Activated T-helper 1 cell treated with anti-CD3 and anti-CD28 coated beads, Interleukin-2, amount 50 U/mL, for 16 hours (primary cell): ENCODE measurements at regions not wholly inside any gene's neighbourhood (a gene's known extent, or its start where the extent isn't known, plus 50 kb on each side); places are given as distances from the start of the nearest gene placed in this dataset.
"Not testable (repeated sequence)": the region's sequence is repeated elsewhere in the genome, so short reads cannot be mapped to it uniquely, and the experiment has no call there.

Experiments
- DNase-seq, 2 donors: peaks; one replicate each; pipeline ENCODE4 v3.0.0-alpha.2; 2020; ENCODE audit warnings: low read depth in 1 of 2, low spot score in 1 of 2

DNA sequence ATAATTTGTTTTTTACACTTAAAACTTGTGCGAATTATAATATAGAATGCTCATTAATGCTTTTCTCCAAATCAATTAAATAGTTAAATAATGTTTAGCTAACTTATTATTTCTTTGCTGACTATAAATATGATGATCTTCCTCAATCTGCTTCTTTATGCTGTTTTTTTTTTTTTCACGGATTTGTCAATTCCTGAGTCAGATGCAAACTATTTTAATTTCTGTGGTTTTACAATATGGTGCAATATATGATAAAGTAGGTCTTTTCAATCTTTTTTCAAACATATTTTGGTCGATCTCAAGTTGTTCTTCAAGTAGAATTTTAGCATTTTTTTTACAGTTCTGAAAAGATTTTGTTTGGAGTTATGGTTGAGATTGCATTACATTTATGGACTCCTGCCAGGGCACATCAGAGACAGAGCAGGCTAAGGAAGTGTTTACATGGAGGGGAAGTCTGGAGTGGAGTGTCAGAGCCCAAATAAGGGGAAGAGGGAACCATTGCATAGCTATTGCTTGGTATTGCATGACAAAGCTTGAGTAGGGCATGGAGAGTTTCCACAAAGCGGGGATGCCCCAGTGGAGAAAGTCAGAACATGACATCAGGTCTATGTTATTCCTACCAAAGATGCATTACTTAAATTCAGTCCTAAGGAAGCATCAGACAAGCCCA lies 204.4 kb downstream of the OTUD1 start:
- DNase-seq, result no peak

DNA sequence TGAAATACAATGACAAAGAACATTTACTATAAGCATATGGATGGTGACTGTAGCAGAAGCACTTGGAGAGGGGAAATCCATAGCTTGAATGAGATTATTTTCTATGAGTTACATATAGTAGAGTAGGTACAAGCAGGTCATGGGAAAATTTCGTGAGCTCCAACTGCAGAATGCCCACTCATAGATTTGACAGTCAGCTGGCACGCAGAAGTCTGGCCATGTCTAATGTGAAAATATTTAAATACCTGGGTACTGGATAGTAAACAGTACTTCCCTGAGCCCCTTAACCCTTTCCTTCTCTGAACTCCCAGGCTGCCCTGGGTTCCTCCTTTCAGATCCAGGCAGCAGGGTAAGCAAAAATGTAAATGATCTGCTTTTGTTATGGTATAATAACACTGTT lies 209.7 kb downstream of the OTUD1 start:
- DNase-seq, result no peak

DNA sequence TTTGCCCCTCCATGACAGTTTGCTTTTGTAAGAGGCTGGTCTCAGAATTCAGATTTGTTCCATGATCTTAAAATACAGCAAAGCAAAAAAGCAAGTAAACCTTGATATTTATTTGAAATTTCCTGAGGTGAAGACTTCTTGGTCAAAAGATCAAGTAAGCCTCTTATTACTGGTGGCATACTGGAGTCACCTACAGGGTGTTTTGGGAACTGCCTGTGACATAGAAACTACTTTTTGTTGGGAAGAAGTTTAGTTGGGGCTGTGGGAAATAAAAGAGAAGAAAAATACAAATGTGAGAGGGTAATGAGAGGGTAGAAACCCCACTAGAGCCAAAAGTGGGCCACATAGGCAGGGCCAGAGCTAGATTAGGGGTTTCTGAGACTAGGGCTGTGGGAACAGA lies 217.9 kb downstream of the OTUD1 start:
- DNase-seq, result no peak

DNA sequence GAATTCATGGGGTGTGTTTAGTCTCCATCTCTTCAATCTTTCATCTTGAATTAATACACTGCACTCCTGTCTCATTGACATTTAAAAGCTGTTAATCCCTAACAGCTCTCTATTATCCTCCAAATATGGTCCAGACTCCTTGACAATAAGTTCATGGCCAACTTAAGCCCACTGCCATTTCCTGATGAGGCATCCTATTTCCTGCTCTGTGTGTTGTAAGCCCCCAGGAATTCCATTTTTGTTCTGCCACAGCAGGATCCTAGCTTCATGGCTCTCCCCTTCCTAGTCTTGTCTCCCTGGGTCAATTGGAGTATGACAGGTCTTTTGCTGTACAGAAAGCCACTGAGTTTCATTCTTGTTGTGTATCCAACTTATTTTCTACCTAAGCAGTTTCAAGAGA lies 218.8 kb downstream of the OTUD1 start:
- DNase-seq, result no peak

DNA sequence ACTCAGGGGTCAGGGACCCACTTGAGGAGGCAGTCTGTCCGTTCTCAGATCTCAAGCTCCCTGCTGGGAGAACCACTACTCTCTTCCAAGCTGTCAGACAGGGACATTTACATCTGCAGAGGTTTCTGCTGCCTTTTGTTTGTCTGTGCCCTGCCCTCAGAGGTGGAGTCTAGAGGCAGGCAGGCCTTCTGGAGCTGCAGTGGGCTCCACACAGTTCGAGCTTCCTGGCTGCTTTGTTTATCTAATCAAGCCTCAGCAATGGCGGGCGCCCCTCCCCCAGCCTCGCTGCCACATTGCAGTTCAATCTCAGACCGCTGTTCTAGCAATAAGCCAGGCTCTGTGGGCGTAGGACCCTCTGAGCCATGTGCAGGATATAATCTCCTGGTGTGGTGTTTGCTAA lies 233.0 kb downstream of the OTUD1 start:
- DNase-seq, result not testable (repeated sequence)

DNA sequence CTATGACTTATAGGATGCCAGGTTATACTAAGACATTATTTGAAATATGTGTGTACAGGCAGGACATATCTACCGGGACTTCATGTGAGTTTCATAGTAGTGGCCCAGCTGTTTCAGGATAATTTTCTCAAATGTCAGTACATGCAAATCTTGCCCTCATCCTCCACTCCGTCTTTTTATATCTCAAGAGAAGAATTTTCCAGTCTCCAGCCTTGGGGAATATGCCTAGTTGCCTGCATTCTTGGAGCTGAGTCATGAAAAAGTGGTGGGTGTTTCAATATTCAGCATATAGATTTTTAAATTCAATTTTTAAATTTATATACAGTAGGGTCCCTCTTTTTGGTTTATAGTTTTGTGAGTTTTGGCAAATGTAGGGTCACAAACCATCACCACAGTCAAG lies 236.7 kb downstream of the OTUD1 start:
- no peak for DNase-seq

DNA sequence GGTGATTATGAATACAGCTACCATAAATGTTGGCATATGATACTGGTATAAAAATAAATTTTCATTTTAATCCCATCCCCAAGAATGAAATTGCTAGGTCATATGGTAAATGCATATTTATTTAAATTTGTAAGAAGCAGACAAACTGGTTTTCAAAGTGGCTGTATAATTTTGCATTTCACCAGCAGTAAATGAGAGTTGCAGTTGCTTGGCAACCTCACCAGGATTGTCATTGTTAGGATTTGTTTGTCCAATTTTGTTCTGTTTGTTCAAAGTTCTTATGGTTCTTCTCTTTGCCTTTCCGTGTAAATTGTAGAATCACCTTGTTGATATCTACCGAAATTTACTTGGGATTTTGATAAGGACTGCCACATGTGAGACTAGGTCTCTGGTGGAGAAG lies 237.4 kb downstream of the OTUD1 start:
- no peak for DNase-seq

DNA sequence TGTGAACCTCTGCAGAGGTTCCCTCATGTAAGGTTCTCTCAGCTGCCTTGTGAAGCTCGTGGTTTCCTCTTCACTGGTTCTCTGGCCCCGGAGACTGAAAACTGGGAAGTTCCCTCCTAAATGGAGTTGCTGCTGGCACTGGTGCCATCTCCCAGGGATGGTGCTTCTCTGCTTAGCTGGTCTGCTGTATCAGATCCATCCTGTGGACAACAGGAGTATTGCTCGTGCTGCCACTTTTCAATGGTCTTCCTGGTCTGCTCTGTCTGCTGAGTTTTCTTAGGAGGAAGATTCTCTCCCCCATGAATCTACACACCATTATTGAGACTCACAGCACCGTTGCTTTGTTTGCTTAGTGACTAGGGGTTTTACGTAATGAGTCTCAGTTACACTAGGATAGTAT lies 247.8 kb downstream of the OTUD1 start:
- DNase-seq, result no peak

DNA sequence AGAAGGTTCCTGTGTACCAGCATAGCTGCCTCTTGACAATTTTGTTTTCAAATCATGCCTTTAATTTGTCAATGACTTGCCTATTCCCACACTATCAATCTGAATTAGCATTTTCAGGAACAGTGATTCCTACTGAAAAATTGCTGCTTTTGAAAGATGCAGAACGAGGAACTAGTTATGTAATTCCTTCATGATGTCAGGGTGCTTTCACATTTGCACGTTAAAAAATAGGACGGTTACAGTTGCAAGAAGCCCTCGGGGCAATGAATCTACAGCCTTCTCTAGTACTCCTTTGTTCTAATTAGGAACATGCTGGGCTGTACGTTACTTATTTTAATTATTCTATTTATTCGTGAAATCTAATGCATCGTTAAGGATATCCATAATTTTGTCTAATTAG lies 253.9 kb downstream of the OTUD1 start:
- no peak for DNase-seq

DNA sequence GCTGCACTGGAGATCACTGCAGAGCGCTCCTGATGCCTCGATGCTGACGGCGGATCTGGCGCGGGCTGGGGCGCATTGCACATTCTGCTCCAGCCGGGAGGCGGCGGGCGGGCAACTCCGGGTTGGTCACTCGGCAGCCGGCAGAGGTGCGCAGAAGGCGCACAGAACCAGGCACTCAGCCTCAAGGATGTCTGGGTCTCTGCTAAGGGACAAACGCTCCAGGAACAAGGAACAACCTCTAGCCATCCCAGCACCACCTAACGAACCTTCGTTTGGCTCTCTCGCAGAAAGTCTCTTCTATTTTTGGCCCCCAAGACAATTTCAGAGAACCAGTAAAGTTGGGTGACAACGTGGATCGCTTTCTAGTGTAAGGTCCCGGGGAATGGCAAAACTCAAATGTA lies 254.6 kb downstream of the OTUD1 start:
- no peak for DNase-seq

DNA sequence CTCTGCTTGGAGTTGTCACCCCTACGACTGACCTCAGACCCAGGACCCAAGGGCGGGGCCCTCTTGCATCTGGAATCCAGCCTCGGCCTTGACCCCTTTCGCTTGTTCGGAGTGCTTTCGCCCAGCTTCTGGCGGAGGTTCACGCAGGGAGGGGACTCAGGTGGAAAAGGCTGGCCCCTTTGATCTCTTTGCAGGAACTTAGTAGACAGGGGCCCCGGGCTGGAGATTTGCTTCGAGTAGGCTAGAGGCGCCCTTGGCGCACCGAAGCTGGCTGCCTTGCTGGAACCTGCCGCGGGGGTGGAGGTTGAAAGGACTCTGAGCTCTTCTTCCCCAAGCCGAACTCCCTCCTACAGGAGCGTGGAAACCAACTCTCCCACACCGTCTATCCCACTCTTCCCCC lies 255.1 kb downstream of the OTUD1 start:
- DNase-seq, result no peak

DNA sequence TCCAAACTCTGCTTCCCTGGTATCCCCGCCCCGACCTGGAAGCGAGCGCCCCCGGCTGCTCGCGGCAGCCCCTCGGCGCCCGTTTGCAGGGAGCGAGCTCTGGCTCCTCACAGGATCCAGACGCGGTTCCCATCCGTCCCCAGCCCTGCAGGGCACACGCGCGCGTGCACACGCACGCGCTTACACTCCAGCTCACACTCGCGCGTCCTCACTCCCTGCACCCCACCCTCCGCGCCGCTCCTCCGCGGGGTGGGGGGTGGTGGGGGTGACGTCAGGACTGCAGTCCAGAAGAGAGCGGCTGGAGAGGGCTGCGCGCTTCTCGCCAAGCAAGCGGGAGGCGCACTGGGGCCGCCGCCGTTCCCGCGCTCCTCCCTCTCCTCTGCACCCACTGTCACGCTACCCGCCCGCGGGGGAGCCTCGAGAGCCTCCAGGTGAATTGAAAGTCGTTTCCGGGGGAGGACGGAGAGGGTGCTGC lies 255.6 kb downstream of the OTUD1 start:
- no peak for DNase-seq

DNA sequence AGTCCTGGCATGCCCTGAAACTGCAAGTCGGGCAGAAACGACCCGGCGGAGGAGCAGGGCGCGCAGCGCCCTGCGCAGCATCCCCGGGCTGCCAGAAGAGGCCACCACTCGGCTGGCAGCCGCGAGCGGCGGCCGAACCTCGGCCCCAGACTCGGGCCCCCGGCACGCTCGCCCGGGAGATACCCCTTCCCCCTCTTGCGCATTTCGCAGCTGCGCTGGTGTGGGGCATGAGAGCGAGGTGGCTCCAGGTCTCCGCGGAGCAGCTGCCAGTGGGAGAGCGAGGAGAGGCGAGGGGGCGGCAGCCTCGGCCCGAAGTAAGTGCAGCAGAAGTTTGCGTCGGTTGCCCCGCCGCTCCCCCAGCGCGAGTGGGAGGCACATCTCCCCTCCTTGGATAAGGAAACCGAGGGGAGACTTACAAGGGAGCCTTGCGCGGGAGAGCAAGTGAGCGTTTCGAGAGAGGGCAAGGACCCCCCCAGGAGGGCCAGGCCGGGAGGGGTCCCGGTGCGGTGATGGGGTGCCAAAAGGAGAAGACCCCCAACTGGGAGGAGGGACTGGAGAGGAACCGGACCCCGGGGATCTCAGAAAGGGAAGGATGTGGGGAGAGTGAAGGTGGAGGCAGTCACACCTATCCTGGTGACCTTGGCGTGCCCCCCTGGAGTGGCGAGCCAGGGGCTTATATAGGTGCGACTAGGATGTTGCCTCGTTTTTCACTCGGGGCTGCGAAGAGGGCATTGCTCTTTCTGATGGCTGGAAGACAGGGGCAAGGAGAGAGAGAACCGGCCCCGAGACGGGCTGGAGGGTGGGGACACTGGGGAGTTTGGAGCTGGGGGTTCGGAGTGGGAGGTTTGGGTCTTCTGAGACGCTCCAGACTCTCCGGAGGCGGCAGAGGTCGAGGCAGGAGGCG lies 256.3 kb downstream of the OTUD1 start:
- DNase-seq, result no peak

DNA sequence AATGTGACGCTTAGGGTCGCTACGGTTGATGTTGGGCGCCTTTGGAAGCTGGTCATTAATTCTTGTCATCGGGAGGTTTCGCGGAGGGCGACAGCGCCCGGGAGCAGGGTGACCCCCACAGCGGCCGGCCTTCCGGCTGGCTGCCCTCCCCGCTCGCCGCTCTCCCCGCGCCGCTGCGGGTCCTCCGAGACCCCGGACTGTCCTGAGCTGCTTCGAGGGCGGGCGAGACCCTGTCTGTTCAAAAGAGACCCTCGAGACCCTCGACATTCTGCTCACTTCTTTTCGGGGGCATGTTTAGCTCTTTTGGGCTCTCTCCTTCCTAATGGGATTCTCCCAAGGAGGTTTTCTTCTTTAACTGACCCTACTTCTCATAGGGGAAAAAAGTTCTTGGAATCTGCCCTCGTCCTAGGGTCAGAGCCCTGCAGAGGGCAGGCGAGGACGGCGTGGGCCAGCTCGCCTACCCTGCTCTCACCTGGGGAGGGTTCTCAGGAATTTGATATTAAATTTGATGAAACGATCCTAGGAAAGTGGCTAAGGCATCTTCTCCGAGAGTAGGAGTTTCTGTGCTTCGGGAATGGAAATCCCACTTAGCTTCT lies 257.0 kb downstream of the OTUD1 start:
- DNase-seq, result no peak

DNA sequence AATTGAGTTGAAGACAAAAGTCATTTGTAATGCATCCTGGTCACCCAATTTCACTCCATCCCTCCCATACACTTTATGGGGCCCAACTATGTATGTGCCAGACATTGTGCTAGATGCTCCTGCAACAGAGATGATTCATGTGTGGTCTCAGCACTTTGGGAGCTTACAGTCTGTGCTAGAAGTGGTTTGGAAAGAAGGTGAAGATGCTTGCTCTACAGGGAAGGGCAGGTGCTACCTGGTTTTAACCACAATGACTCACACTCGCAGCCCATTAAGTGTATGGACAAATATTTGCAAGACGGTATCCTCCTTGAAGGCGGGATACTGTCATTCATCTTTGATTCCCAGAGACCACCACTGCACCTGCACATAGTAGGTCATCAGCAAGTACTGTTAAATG lies 257.6 kb downstream of the OTUD1 start:
- no peak for DNase-seq

DNA sequence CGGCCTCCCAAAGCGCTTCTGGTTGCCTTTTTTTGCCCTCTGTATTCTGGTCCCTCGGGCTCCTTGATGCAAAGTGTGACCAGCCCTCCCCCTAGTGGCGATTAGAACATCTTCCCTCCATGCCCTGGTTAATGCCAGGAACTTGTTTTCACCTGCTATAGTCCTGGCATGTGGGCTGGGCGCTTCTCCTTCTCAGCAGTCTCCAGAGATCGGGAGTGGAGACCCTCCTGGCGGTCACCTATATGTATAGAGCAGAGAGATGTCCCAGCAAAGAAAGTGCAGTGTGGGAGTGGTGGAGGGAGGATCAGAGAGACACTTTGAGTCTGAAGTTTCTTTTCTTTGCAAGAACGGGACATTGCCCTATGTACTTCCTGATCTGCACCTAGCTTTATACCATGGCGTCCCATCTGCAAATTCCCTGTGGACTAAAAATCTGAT lies 264.1 kb downstream of the OTUD1 start:
- peak in 1 of 2 donors; percentile 8 for DNase-seq

DNA sequence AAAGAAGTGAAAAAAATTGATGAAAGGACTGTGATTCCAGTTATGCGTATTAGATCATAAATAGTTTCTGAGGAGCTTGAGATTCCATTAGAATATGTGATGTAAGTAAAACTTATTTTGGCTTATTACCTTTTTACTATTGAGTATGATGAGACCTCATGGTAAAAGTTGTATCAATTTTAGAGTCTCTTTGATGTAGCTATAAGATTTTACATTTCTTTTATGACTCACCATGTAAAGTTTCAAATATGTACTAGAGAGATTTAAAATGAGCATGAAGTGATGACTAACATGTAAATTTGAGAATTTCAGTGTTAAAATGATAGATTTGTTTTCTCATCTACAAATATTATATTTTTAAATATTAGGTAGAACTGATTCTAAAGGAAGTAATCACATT lies 276.5 kb downstream of the OTUD1 start:
- DNase-seq, result no peak

DNA sequence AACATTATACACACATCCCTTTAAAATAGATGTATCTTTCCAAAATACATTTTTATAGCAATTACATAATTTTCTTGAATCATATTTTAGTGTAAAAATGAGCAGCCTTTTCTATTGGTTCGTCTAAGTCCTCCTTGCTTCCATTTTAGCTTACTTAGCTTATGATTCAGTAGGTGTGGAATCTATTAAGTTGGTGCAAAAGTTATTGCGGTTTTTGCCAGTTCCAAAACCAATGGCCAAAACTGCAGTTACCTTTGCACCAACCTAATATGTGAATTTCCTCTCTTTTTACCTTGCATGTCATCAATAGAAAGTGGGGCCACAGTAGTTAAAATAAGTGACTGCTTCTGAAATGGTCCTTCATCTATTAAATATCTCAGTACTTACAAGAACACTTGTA lies 279.0 kb downstream of the OTUD1 start:
- DNase-seq, result no peak

DNA sequence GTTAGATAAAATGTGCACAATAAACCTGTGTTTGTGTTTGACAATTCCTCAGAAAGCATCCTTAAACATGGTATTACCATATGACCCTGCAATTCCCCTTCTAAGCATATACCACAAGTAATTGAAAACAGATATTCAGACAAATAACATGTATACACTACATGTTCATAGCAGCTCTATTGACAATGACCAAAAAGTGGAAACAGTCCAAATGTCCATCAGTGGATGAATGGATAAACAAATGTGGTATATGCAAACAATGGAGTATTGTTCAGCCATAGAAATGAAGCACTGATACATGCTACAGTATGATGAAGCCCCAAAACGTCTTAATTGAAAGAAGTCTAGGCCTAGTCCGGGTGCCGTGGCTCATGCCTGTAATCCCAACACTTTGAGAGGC lies 280.1 kb downstream of the OTUD1 start:
- no peak for DNase-seq

DNA sequence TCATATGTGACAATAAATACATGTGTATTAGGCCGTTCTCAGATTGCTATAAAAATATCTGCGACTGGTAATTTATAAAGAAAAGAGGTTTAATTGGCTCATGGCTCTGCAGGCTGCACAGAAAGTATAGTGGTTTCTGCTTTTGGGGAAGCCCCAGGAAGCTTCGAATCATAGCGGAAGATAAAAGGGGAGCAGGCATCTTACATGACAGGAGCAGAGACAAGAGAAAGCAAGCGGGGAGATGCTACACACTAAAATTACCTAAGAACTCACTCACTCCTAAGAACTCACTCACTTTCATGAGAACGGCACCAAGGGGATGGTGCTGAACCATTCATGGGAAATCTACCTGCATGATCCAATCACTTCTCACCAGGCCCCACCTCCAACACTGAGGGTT lies 284.9 kb downstream of the OTUD1 start:
- no peak for DNase-seq

DNA sequence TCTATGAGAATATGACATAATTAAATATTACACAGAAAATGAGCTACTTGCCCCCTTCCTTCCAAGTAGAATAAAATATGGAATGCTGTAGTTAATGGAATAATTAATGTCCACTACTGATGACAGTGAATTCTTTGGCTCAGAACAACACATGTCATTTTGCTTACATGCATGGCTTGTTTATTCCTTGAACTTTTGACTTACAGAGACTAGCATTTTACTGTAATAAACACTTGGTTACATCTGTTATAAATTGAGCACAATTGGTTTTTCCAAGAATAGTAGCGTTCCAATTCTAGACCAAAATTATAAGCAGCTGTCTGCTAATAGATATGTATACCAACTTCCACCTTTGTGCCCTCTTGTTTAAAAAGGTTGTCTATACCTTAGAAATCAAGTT lies 286.7 kb downstream of the OTUD1 start:
- DNase-seq, result no peak

DNA sequence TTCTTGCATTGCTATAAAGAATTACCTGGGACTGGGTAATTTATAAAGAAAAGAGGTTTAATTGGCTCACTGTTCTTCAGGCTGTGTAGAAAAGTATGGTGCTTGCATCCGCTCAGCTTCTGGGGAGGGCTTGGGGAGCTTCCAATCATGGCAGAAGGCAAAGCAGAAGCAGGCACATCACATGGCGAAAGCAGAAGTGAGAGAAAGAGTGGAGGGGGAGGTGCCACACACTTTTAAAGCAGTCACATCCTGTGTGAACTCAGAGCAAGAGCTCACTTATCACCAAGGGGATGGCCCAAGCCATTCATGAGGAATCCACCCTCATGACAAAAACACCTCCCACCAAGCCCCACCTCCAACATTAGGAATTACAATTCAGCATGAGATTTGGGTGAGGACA lies 303.5 kb downstream of the OTUD1 start:
- DNase-seq, result no peak
